Liver (tissue), 8 donors: ENCODE measurements at regions not wholly inside any gene's neighbourhood (a gene's known extent, or its start where the extent isn't known, plus 50 kb on each side); places are given as distances from the start of the nearest gene placed in this dataset.
A peak's percentile ranks its signal among the peaks of the same experiment; 100 is the strongest.

ENCODE experiments used
- DNase-seq: peaks from one replicate; pipeline ENCODE4 v3.0.0-alpha.2; 2017; ENCODE audit warnings: low spot score
- H3K27ac ChIP-seq, 2 donors: one replicate each; pipeline ENCODE4 v1.7.0; 2013; ENCODE audit warnings: inconsistent platforms in 2 of 2, low read length in 2 of 2, control low read depth in 1 of 2, low read depth in 1 of 2, mild to moderate bottlenecking in 1 of 2
- H3K27me3 ChIP-seq, 4 donors: one replicate each; pipeline versions ENCODE4 v1.6.1 to v1.7.0; 2013; ENCODE audit warnings: low read length in 3 of 4, inconsistent platforms in 1 of 4, mild to moderate bottlenecking in 1 of 4, moderate library complexity in 1 of 4; ENCODE audit not compliant: control insufficient read depth in 4 of 4, insufficient read depth in 4 of 4
- H3K36me3 ChIP-seq, 4 donors: one replicate each; pipeline versions ENCODE4 v1.6.1 to v1.7.0; 2013; ENCODE audit warnings: low read length in 3 of 4, mild to moderate bottlenecking in 3 of 4, low read depth in 1 of 4, moderate library complexity in 1 of 4; ENCODE audit not compliant: control insufficient read depth in 4 of 4, insufficient read depth in 3 of 4
- H3K4me1 ChIP-seq, 4 donors: one replicate each; pipeline versions ENCODE4 v1.6.1 to v1.7.0; 2013; ENCODE audit warnings: low read length in 3 of 4, mild to moderate bottlenecking in 3 of 4, moderate library complexity in 1 of 4; ENCODE audit not compliant: control insufficient read depth in 4 of 4, insufficient read depth in 4 of 4
- H3K4me3 ChIP-seq, 3 donors: one replicate each; pipeline versions ENCODE4 v1.6.1 to v1.7.0; 2013; ENCODE audit warnings: low read length in 3 of 3, control low read depth in 1 of 3, low read depth in 1 of 3, mild to moderate bottlenecking in 1 of 3
- H3K9ac ChIP-seq, 2 donors: one replicate each; pipeline ENCODE4 v1.7.0; 2013; ENCODE audit warnings: low read length in 2 of 2, mild to moderate bottlenecking in 2 of 2, moderate library complexity in 2 of 2, control low read depth in 1 of 2, low read depth in 1 of 2
- H3K9me3 ChIP-seq, 4 donors: one replicate each; pipeline versions ENCODE4 v1.6.1 to v1.7.0; 2013; ENCODE audit warnings: low read length in 3 of 4; ENCODE audit not compliant: control insufficient read depth in 4 of 4
- CTCF ChIP-seq: fragments of 150-350 bp; IDR thresholded peaks from 2 replicates; pipeline ENCODE4 v1.5.1; 2017; ENCODE audit warnings: improper control_type of control experiment, low read depth, low read length; ENCODE audit not compliant: missing input control
- EGR1 ChIP-seq, 2 donors: IDR thresholded peaks; 2 replicates each; pipeline ENCODE4 v1.6.1; 2016 to 2018; ENCODE audit warnings: antibody characterized with exemption in 2 of 2, low read depth in 2 of 2
- FOXA1 ChIP-seq: IDR thresholded peaks from 2 replicates; pipeline ENCODE4 v1.6.1; 2016; ENCODE audit warnings: antibody characterized with exemption
- FOXA2 ChIP-seq: IDR thresholded peaks from 2 replicates; pipeline ENCODE4 v1.6.1; 2016; ENCODE audit warnings: antibody characterized with exemption
- GABPA ChIP-seq, 2 donors: IDR thresholded peaks in 1 of 2; conservative IDR thresholded peaks in 1 of 2; 2 replicates each; pipeline ENCODE4 v1.6.1; 2016; ENCODE audit warnings: antibody characterized with exemption in 2 of 2, mild to moderate bottlenecking in 1 of 2, moderate library complexity in 1 of 2
- HNF4A ChIP-seq, 2 donors: conservative IDR thresholded peaks; 2 replicates each; pipeline ENCODE4 v1.6.1; 2016; ENCODE audit warnings: antibody characterized with exemption in 2 of 2, mild to moderate bottlenecking in 2 of 2
- JUND ChIP-seq, 2 donors: IDR thresholded peaks; 2 replicates each; pipeline ENCODE4 v1.6.1; 2016; ENCODE audit warnings: antibody characterized with exemption in 2 of 2
- NR2F2 ChIP-seq: IDR thresholded peaks from 2 replicates; pipeline ENCODE4 v1.6.1; 2016; ENCODE audit warnings: antibody characterized with exemption
- RAD21 ChIP-seq, 2 donors: IDR thresholded peaks; 2 replicates each; pipeline ENCODE4 v1.6.1; 2016; ENCODE audit warnings: antibody characterized with exemption in 2 of 2, mild to moderate bottlenecking in 2 of 2
- RXRA ChIP-seq, 2 donors: IDR thresholded peaks; 2 replicates each; pipeline ENCODE4 v1.6.1; 2017 to 2018; ENCODE audit warnings: antibody characterized with exemption in 2 of 2, mild to moderate bottlenecking in 1 of 2
- SP1 ChIP-seq: IDR thresholded peaks from 2 replicates; pipeline ENCODE4 v1.6.1; 2018; ENCODE audit warnings: antibody characterized with exemption, mild to moderate bottlenecking
- ZBTB33 ChIP-seq: IDR thresholded peaks from 2 replicates; pipeline ENCODE4 v1.6.1; 2016; ENCODE audit warnings: antibody characterized with exemption
- WGBS: extraction: QIAGEN DNeasy Blood & Tissue Kit; methylation state at CpG from one replicate; pipeline ENCODE4 v1.1.7; 2013; 5-methylcytosine and 5-hydroxymethylcytosine counted together
- TF ChIP-seq, protein P1 (sequence below): IDR thresholded peaks from 2 replicates; pipeline ENCODE4 v1.6.1; 2016; ENCODE audit warnings: antibody characterized with exemption
- TF ChIP-seq, protein P2 (sequence below): IDR thresholded peaks from 2 replicates; pipeline ENCODE4 v1.6.1; 2016; ENCODE audit warnings: antibody characterized with exemption
- donor health status: healthy.
- donor health status: healthy.
- donor health status: healthy.
- donor health status: healthy.
- donor health status: healthy.

GRCh38 chr1:114263343-114263742, 109.7 kb upstream of the SYT6 start:
- no peak for TF ChIP-seq EGR1 (IDR thresholded peaks at IDR 0.05; ENCODE audit: low read depth in 2 of 2)
- TF ChIP-seq, protein P1, sequence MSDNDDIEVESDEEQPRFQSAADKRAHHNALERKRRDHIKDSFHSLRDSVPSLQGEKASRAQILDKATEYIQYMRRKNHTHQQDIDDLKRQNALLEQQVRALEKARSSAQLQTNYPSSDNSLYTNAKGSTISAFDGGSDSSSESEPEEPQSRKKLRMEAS = no peak
- TF ChIP-seq, protein P2, sequence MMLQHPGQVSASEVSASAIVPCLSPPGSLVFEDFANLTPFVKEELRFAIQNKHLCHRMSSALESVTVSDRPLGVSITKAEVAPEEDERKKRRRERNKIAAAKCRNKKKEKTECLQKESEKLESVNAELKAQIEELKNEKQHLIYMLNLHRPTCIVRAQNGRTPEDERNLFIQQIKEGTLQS = no peak
- no peak for TF ChIP-seq SP1
- no peak for TF ChIP-seq HNF4A (conservative IDR thresholded peaks at IDR 0.05)
- no peak overlapping the region for H3K9ac ChIP-seq
- no peaks in the 10 kb centered on the region for H3K36me3 ChIP-seq
- peaks cover 0 to 2% (median 0%) of the 10 kb centered on the region in 4 donors for H3K27me3 ChIP-seq
- no peak for DNase-seq
- H3K4me3 ChIP-seq = no peak overlapping the region
- H3K9me3 ChIP-seq = no peaks in the 10 kb centered on the region
- WGBS = 84% methylated on average over 3 of the region's 3 CpGs
- H3K4me1 ChIP-seq = no peaks in the 10 kb centered on the region
- no peak overlapping the region for H3K27ac ChIP-seq

- Histone ChIP-seq H3K27ac (no peak overlapping the region), H3K27me3 (peaks cover 0 to 2% (median 0%) of the 10 kb centered on the region in 4 donors), H3K9ac (no peak overlapping the region), H3K9me3 (no peaks in the 10 kb centered on the region), H3K36me3 (no peaks in the 10 kb centered on the region), H3K4me1 (no peaks in the 10 kb centered on the region), H3K4me3 (no peak overlapping the region)
- no peak for DNase-seq
- TF ChIP-seq SP1 (no peak), HNF4A (conservative IDR thresholded peaks at IDR 0.05) (peak in 1 of 2 donors; percentile 21)
- 45% methylated on average over 2 of the region's 2 CpGs for WGBS
Observed at GRCh38 chr1:114262337-114262736, 108.7 kb upstream of the SYT6 start.

DNA sequence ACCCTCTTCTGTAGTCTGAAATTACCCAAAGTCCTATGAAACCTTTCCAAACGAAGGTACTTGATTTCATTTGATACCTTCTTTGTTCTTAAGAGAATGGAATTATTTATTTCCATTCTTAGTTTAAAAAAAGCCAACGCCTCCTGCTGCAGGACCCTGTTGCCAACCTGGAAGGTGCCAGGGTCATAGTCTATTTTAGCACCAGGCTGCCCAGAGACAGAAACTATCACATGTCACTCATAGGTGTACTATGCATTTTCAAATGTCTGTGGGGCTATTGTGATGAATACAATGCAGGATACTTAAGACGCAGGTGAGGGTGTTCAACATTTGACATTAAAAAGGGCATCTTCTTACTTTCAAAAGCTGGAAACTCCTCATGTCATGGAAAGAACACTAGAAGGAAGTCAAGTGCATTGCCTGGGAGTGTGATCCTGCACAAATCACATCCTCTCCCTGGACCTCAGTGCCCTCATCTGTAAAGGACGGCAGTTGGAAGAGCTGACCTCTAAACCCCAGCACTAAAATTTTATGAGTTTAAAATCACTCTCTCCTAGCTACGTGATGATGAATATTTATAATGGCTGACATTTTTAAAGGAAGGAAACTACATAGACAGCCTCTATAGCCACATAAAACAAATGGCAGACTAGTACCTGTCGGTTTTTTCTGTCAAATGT, 107.3 kb upstream of the SYT6 start:
- Histone ChIP-seq H3K4me1 (no peaks in the 10 kb centered on the region), H3K4me3 (no peak overlapping the region), H3K9ac (no peak overlapping the region), H3K9me3 (no peaks in the 10 kb centered on the region), H3K27me3 (peaks cover 0 to 2% (median 0%) of the 10 kb centered on the region in 4 donors), H3K27ac (no peak overlapping the region), H3K36me3 (no peaks in the 10 kb centered on the region)
- WGBS = 79% methylated on average over 6 of the region's 6 CpGs
- TF ChIP-seq EGR1 (IDR thresholded peaks at IDR 0.05; ENCODE audit: low read depth in 2 of 2) (no peak), RAD21 (IDR thresholded peaks at IDR 0.05) (no peak), JUND (IDR thresholded peaks at IDR 0.05) (no peak), SP1 (no peak), FOXA2 (no peak)
- TF ChIP-seq, protein P1 = no peak
- DNase-seq = no peak

DNA sequence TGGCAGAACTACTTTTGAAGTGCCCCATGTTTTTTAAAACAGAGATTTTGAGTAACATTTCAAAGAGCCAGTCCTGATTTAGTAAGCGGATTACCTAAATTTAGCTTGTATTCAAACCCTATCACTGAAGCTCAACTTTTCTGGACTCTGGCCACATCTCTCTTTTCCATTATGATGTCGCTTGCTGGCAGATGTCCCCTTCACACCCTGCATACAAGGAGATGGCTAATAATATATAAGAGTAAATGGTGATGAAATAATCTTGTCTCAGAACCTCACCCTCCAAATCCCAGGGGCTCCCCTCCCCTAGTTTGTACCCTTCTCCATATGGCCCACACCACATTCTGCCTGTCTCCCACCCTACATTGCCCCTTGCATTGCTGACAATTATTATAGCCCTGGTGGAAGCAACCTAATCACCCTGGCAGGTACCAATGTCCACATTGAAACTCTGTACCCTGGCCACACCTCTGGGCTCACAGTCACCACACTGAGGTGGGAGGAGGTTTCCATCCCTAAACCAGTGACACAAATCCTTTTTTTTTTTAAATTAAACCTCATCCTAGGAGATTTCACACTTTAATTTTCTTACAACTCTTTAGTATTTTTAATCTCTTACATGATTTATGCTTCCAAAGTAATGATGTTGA, 106.0 kb upstream of the SYT6 start:
- Histone ChIP-seq H3K9ac (no peak overlapping the region), H3K4me1 (no peaks in the 10 kb centered on the region), H3K9me3 (peaks cover 0 to 7% (median 3%) of the 10 kb centered on the region in 4 donors), H3K36me3 (no peaks in the 10 kb centered on the region), H3K27ac (no peak overlapping the region), H3K4me3 (no peak overlapping the region), H3K27me3 (peaks cover 0 to 1% (median 0%) of the 10 kb centered on the region in 4 donors)
- 86% methylated on average over 2 of the region's 2 CpGs for WGBS
- no peak for DNase-seq
- no peak for TF ChIP-seq RAD21 (IDR thresholded peaks at IDR 0.05)
- TF ChIP-seq, protein P1 = no peak
- no peak for TF ChIP-seq JUND (IDR thresholded peaks at IDR 0.05)
- no peak for TF ChIP-seq NR2F2
- no peak for TF ChIP-seq ZBTB33
- no peak for TF ChIP-seq FOXA1
- TF ChIP-seq GABPA (IDR thresholded peaks at IDR 0.05 in 1 of 2, conservative IDR thresholded peaks at IDR 0.05 in 1 of 2) = no peak
- TF ChIP-seq RXRA (IDR thresholded peaks at IDR 0.05) = no peak
- TF ChIP-seq CTCF = no peak
